WTC11 (cell line): ENCODE measurements at regions not wholly inside any gene's neighbourhood (a gene's known extent, or its start where the extent isn't known, plus 50 kb on each side); places are given as distances from the start of the nearest gene placed in this dataset.

Experiments
- CREM ChIP-seq: sonication (generic); formaldehyde crosslinking; IDR thresholded peaks from 2 replicates; pipeline ENCODE4 v1.8.1; 2022; ENCODE audit warnings: mild to moderate bottlenecking, missing genetic modification reagents, moderate library complexity
- FOXK1 ChIP-seq: sonication (generic); formaldehyde crosslinking; IDR thresholded peaks from 2 replicates; pipeline ENCODE4 v1.8.0; 2022; ENCODE audit warnings: mild to moderate bottlenecking, moderate library complexity, missing genetic modification reagents
- NR1H2 ChIP-seq: sonication (generic); formaldehyde crosslinking; IDR thresholded peaks from 2 replicates; pipeline ENCODE4 v1.9.0; 2021; ENCODE audit warnings: mild to moderate bottlenecking, moderate library complexity, missing genetic modification reagents
- RELA ChIP-seq: sonication (generic); formaldehyde crosslinking; IDR thresholded peaks from 2 replicates; pipeline ENCODE4 v1.8.1; 2022; ENCODE audit warnings: missing genetic modification reagents, mild to moderate bottlenecking, borderline replicate concordance
- SOX15 ChIP-seq: fragments of 250-450 bp; sonication (Bioruptor Pico); IDR thresholded peaks from 2 replicates; pipeline ENCODE4 v1.9.0; 2021; ENCODE audit warnings: mild to moderate bottlenecking
- SP1 ChIP-seq: sonication (generic); formaldehyde crosslinking; conservative IDR thresholded peaks from 2 replicates; pipeline ENCODE4 v1.8.1; 2022; ENCODE audit warnings: missing genetic modification reagents
- TP53 ChIP-seq: sonication (generic); formaldehyde crosslinking; IDR thresholded peaks from 2 replicates; pipeline ENCODE4 v1.8.1; 2023; ENCODE audit warnings: mild to moderate bottlenecking, missing genetic modification reagents
- TF ChIP-seq, protein P1 (sequence below): sonication (generic); formaldehyde crosslinking; IDR thresholded peaks from 2 replicates; pipeline ENCODE4 v1.8.1; 2022; ENCODE audit warnings: mild to moderate bottlenecking, moderate library complexity, missing genetic modification reagents
- TF ChIP-seq, protein P2 (sequence below): sonication (generic); formaldehyde crosslinking; IDR thresholded peaks from 2 replicates; pipeline ENCODE4 v1.8.1; 2023; ENCODE audit warnings: mild to moderate bottlenecking, missing genetic modification reagents
- TF ChIP-seq, protein P3 (sequence below): sonication (generic); formaldehyde crosslinking; IDR thresholded peaks from 2 replicates; pipeline ENCODE4 v1.8.1; 2023; ENCODE audit warnings: mild to moderate bottlenecking, missing genetic modification reagents, moderate library complexity
- TF ChIP-seq, protein P4 (sequence below): fragments of 200-600 bp; IDR thresholded peaks from 2 replicates; pipeline ENCODE4 v1.8.0; 2022; ENCODE audit warnings: antibody characterized with exemption
- TF ChIP-seq, protein P5 (sequence below): sonication (generic); formaldehyde crosslinking; IDR thresholded peaks from 2 replicates; pipeline ENCODE4 v1.8.1; 2023; ENCODE audit warnings: mild to moderate bottlenecking, missing genetic modification reagents, borderline replicate concordance
- TF ChIP-seq, protein P6 (sequence below): sonication (generic); formaldehyde crosslinking; IDR thresholded peaks from 2 replicates; pipeline ENCODE4 v1.8.0; 2022; ENCODE audit warnings: mild to moderate bottlenecking, missing genetic modification reagents

DNA sequence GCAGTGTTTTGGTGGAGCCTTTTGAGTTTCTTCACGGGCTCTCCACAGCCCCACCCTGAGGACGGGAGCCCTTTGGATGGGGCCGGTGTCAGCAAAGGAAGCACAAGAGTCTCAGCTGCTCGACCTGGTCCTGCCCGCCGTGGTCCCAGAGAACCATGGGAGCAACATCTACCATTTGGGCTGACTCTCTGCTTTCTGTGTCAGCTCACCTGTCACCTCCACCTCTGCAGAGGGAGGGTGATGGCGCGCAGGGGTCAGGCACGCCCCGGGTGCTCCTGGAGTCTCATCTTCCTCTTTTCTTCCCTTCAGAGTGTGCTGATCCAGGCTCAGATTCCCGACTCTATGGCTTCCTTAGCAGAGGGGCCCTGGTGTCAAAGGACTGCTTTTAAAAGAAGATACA lies 171.7 kb downstream of the LAT start:
- TF ChIP-seq, protein P1, sequence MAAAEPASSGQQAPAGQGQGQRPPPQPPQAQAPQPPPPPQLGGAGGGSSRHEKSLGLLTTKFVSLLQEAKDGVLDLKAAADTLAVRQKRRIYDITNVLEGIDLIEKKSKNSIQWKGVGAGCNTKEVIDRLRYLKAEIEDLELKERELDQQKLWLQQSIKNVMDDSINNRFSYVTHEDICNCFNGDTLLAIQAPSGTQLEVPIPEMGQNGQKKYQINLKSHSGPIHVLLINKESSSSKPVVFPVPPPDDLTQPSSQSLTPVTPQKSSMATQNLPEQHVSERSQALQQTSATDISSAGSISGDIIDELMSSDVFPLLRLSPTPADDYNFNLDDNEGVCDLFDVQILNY, result no peak
- TF ChIP-seq NR1H2 (CRISPR knock-in tag), result no peak
- TF ChIP-seq, protein P2, sequence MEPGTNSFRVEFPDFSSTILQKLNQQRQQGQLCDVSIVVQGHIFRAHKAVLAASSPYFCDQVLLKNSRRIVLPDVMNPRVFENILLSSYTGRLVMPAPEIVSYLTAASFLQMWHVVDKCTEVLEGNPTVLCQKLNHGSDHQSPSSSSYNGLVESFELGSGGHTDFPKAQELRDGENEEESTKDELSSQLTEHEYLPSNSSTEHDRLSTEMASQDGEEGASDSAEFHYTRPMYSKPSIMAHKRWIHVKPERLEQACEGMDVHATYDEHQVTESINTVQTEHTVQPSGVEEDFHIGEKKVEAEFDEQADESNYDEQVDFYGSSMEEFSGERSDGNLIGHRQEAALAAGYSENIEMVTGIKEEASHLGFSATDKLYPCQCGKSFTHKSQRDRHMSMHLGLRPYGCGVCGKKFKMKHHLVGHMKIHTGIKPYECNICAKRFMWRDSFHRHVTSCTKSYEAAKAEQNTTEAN (CRISPR knock-in tag), result no peak
- no peak for TF ChIP-seq RELA
- no peak for TF ChIP-seq FOXK1 (CRISPR knock-in tag)
- TF ChIP-seq TP53, result no peak
- TF ChIP-seq, protein P3, sequence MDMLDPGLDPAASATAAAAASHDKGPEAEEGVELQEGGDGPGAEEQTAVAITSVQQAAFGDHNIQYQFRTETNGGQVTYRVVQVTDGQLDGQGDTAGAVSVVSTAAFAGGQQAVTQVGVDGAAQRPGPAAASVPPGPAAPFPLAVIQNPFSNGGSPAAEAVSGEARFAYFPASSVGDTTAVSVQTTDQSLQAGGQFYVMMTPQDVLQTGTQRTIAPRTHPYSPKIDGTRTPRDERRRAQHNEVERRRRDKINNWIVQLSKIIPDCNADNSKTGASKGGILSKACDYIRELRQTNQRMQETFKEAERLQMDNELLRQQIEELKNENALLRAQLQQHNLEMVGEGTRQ (CRISPR knock-in tag), result no peak
- TF ChIP-seq SOX15, result no peak
- TF ChIP-seq, protein P4, sequence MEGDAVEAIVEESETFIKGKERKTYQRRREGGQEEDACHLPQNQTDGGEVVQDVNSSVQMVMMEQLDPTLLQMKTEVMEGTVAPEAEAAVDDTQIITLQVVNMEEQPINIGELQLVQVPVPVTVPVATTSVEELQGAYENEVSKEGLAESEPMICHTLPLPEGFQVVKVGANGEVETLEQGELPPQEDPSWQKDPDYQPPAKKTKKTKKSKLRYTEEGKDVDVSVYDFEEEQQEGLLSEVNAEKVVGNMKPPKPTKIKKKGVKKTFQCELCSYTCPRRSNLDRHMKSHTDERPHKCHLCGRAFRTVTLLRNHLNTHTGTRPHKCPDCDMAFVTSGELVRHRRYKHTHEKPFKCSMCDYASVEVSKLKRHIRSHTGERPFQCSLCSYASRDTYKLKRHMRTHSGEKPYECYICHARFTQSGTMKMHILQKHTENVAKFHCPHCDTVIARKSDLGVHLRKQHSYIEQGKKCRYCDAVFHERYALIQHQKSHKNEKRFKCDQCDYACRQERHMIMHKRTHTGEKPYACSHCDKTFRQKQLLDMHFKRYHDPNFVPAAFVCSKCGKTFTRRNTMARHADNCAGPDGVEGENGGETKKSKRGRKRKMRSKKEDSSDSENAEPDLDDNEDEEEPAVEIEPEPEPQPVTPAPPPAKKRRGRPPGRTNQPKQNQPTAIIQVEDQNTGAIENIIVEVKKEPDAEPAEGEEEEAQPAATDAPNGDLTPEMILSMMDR, result no peak
- TF ChIP-seq CREM (CRISPR knock-in tag), result no peak
- TF ChIP-seq, protein P5, sequence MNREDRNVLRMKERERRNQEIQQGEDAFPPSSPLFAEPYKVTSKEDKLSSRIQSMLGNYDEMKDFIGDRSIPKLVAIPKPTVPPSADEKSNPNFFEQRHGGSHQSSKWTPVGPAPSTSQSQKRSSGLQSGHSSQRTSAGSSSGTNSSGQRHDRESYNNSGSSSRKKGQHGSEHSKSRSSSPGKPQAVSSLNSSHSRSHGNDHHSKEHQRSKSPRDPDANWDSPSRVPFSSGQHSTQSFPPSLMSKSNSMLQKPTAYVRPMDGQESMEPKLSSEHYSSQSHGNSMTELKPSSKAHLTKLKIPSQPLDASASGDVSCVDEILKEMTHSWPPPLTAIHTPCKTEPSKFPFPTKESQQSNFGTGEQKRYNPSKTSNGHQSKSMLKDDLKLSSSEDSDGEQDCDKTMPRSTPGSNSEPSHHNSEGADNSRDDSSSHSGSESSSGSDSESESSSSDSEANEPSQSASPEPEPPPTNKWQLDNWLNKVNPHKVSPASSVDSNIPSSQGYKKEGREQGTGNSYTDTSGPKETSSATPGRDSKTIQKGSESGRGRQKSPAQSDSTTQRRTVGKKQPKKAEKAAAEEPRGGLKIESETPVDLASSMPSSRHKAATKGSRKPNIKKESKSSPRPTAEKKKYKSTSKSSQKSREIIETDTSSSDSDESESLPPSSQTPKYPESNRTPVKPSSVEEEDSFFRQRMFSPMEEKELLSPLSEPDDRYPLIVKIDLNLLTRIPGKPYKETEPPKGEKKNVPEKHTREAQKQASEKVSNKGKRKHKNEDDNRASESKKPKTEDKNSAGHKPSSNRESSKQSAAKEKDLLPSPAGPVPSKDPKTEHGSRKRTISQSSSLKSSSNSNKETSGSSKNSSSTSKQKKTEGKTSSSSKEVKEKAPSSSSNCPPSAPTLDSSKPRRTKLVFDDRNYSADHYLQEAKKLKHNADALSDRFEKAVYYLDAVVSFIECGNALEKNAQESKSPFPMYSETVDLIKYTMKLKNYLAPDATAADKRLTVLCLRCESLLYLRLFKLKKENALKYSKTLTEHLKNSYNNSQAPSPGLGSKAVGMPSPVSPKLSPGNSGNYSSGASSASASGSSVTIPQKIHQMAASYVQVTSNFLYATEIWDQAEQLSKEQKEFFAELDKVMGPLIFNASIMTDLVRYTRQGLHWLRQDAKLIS, result no peak
- TF ChIP-seq, protein P6, sequence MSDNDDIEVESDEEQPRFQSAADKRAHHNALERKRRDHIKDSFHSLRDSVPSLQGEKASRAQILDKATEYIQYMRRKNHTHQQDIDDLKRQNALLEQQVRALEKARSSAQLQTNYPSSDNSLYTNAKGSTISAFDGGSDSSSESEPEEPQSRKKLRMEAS (CRISPR knock-in tag), result no peak
- no peak for TF ChIP-seq SP1
